Spleen (tissue), 11 donors: ENCODE measurements at regions not wholly inside any gene's neighbourhood (a gene's known extent, or its start where the extent isn't known, plus 50 kb on each side); places are given as distances from the start of the nearest gene placed in this dataset.

Experiments used
- DNase-seq: peaks from one replicate; pipeline ENCODE4 v3.0.0-alpha.2; 2020
- H3K27ac ChIP-seq, 8 donors: fragments of 200-600 bp; sonication (generic) in 7 of 8; 1 replicate in 4 of 8; 2 replicates in 4 of 8; pipeline versions ENCODE4 v1.5.0 to v1.8.0; 2016 to 2021; ENCODE audit warnings: inconsistent platforms in 4 of 8, mild to moderate bottlenecking in 4 of 8, moderate library complexity in 1 of 8
- H3K27me3 ChIP-seq, 7 donors: fragments of 200-600 bp; sonication (generic) in 6 of 7; replicated peaks in 1 of 7; 1 replicate in 4 of 7; 2 replicates in 3 of 7; pipeline versions ENCODE4 v1.5.0 to v1.8.0; 2016 to 2021; ENCODE audit warnings: inconsistent platforms in 3 of 7, mild to moderate bottlenecking in 1 of 7
- H3K36me3 ChIP-seq, 6 donors: fragments of 200-600 bp; sonication (generic) in 5 of 6; 1 replicate in 4 of 6; 2 replicates in 2 of 6; pipeline versions ENCODE4 v1.5.0 to v1.8.0; 2016 to 2021; ENCODE audit warnings: inconsistent platforms in 2 of 6
- H3K4me1 ChIP-seq, 6 donors: fragments of 200-600 bp; sonication (generic) in 5 of 6; 1 replicate in 3 of 6; 2 replicates in 3 of 6; pipeline versions ENCODE4 v1.5.0 to v1.8.0; 2016 to 2021; ENCODE audit warnings: inconsistent platforms in 3 of 6
- H3K4me3 ChIP-seq, 8 donors: fragments of 200-600 bp; sonication (generic) in 7 of 8; 1 replicate in 4 of 8; 2 replicates in 4 of 8; pipeline versions ENCODE4 v1.5.0 to v1.8.0; 2016 to 2021; ENCODE audit warnings: inconsistent platforms in 4 of 8, mild to moderate bottlenecking in 4 of 8, moderate library complexity in 2 of 8
- H3K9me3 ChIP-seq, 8 donors: fragments of 200-600 bp; sonication (generic) in 7 of 8; 1 replicate in 4 of 8; 2 replicates in 4 of 8; pipeline versions ENCODE4 v1.5.0 to v1.8.0; 2016 to 2021; ENCODE audit warnings: inconsistent platforms in 4 of 8
- POLR2A ChIP-seq, 3 donors: fragments of 450-650 bp; IDR thresholded peaks; one replicate each; pipeline ENCODE4 v1.5.1; 2017; ENCODE audit warnings: antibody characterized with exemption in 3 of 3, mild to moderate bottlenecking in 1 of 3
- POLR2AphosphoS5 ChIP-seq, 3 donors: sonication (generic); formaldehyde crosslinking; IDR thresholded peaks; one replicate each; pipeline ENCODE4 v1.5.1; 2017; ENCODE audit warnings: antibody characterized with exemption in 3 of 3
- WGBS, 5 donors: extraction: QIAGEN DNeasy Blood & Tissue Kit in 3 of 5; methylation state at CpG; one replicate each; pipeline versions ENCODE4 v1.1.5 to v1.1.7; 2013 to 2018; 5-methylcytosine and 5-hydroxymethylcytosine counted together
- intact Hi-C: fragments of 100-400 bp; cut with DNase I; formaldehyde crosslinking; loops from one replicate; pipeline ENCODE4 v1.15.0; 2023; ENCODE audit warnings: low total_unique reads
- TF ChIP-seq, protein P1 (sequence below), 11 experiments: fragments of 200-600 bp in 7 of 11; fragments of 450-650 bp in 4 of 11; sonication (generic) in 4 of 11; IDR thresholded peaks in 8 of 11; conservative IDR thresholded peaks in 3 of 11; 1 replicate in 7 of 11; 2 replicates in 4 of 11; pipeline versions ENCODE4 v1.4.0 to v1.8.0; 2016 to 2021; ENCODE audit warnings: antibody characterized with exemption in 11 of 11, inconsistent platforms in 4 of 11, mild to moderate bottlenecking in 1 of 11
- donor health status: healthy with polysubstance abuse.
- donor health status: DM: no; HTN: no; CAD: no; lungs with moderate emphysema.
- donor health status: DM: no; HTN: no; CAD: no.
- donor health status: Bipolar disorder and iron deficiency.
- donor health status: healthy.
- donor health status: DM: no; HTN: no; CAD: no.
- donor health status: DM: yes; HTN: yes; CAD: no.

DNA sequence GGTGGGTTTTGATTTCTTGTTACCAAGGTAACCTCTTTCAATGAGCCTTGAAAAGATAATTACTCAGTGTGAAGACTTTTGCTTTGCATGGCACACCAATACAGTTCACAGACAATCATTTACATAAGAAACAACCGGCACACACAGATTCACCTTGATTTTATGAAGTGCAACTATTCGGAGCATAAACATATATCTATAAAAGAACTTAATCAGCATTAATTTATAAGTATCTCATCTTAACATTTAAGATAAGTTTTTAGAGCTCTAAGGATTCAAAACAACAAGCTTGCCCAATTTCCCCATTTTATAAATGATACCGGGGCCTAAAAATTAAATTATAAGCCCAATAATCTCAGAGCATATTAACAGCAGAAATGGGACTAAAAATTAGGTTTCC lies 85.9 kb upstream of the PCSK2 start:
- WGBS, 5 donors, result 88 to 95% (median 90%) methylated on average over 3 of the region's 3 CpGs
- peaks cover 0 to 33% (median 0%) of the 10 kb centered on the region in 8 donors for H3K9me3 ChIP-seq
- no peaks in the 10 kb centered on the region for H3K4me1 ChIP-seq
- H3K27ac ChIP-seq, result no peak overlapping the region
- no peak overlapping the region for H3K4me3 ChIP-seq
- no peaks in the 10 kb centered on the region for H3K36me3 ChIP-seq
- intact Hi-C loops, result no loop called here
- no peak for TF ChIP-seq POLR2A (IDR thresholded peaks at IDR 0.05)
- TF ChIP-seq, protein P1, sequence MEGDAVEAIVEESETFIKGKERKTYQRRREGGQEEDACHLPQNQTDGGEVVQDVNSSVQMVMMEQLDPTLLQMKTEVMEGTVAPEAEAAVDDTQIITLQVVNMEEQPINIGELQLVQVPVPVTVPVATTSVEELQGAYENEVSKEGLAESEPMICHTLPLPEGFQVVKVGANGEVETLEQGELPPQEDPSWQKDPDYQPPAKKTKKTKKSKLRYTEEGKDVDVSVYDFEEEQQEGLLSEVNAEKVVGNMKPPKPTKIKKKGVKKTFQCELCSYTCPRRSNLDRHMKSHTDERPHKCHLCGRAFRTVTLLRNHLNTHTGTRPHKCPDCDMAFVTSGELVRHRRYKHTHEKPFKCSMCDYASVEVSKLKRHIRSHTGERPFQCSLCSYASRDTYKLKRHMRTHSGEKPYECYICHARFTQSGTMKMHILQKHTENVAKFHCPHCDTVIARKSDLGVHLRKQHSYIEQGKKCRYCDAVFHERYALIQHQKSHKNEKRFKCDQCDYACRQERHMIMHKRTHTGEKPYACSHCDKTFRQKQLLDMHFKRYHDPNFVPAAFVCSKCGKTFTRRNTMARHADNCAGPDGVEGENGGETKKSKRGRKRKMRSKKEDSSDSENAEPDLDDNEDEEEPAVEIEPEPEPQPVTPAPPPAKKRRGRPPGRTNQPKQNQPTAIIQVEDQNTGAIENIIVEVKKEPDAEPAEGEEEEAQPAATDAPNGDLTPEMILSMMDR (IDR thresholded peaks at IDR 0.05 in 8 of 11, conservative IDR thresholded peaks at IDR 0.05 in 3 of 11), result no peak
- no peak for TF ChIP-seq POLR2AphosphoS5 (IDR thresholded peaks at IDR 0.05)
- no peak for DNase-seq
- H3K27me3 ChIP-seq, result no peaks in the 10 kb centered on the region

DNA sequence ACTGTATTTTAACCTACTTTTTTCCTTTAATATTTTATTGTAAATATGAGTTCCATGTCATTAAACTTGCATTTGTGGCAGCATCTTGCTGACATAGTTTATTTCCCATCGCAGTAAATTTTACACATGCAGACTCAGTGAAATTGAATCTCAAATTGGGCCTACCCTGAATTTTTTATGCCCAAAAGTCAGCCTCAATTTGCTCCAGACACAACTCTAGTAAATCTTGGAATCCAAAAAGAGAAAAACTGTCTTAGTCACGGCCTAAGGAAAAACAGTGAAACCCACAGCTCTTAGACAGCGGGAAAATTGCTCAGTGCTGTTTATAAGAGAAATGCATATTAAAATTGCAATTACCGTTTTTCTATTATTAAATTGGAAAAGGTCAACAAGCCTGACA lies 85.3 kb upstream of the PCSK2 start:
- H3K27ac ChIP-seq, result no peak overlapping the region
- WGBS, 5 donors, result 77 to 91% (median 84%) methylated on average over 4 of the region's 4 CpGs
- DNase-seq, result no peak

DNA sequence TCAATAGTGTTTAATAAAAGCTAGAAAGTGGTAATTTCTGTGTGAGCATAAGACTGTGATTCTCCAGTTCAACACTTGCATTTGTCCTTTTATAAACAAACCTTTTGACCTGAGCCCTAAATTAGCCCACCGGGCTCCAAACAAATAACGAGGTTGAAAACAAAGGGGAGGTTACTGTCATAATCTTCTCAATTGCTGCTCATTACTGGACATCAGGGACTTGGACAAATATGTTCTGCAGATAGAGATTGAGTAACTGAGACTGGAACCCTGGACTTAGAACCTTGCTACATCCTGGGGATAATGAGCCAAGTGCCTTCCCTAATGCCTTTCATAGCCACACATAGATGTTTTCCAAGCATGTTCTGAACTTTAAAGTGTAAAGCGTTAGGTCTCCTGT lies 84.2 kb upstream of the PCSK2 start:
- Histone ChIP-seq H3K9me3 (peaks cover 0 to 40% (median 3%) of the 10 kb centered on the region in 8 donors), H3K27ac (no peak overlapping the region), H3K4me3 (no peak overlapping the region), H3K27me3 (no peaks in the 10 kb centered on the region), H3K4me1 (no peaks in the 10 kb centered on the region), H3K36me3 (no peaks in the 10 kb centered on the region)
- WGBS, 5 donors, result 63 to 76% (median 69%) methylated on average over 3 of the region's 3 CpGs
- TF ChIP-seq, protein P1 (IDR thresholded peaks at IDR 0.05 in 8 of 11, conservative IDR thresholded peaks at IDR 0.05 in 3 of 11), result no peak
- TF ChIP-seq POLR2AphosphoS5 (IDR thresholded peaks at IDR 0.05) (no peak), POLR2A (IDR thresholded peaks at IDR 0.05) (no peak)
- no peak for DNase-seq
- intact Hi-C loops, result no loop called here

More for the DNA sequence above, 85.3 kb upstream of the PCSK2 start:
- no peak overlapping the region for H3K4me3 ChIP-seq
- H3K36me3 ChIP-seq, result no peaks in the 10 kb centered on the region
- TF ChIP-seq POLR2A (IDR thresholded peaks at IDR 0.05) (no peak), POLR2AphosphoS5 (IDR thresholded peaks at IDR 0.05) (no peak)
- TF ChIP-seq, protein P1 (IDR thresholded peaks at IDR 0.05 in 8 of 11, conservative IDR thresholded peaks at IDR 0.05 in 3 of 11), result no peak
- intact Hi-C loops, result no loop called here
- no peaks in the 10 kb centered on the region for H3K27me3 ChIP-seq
- no peaks in the 10 kb centered on the region for H3K4me1 ChIP-seq
- H3K9me3 ChIP-seq, result peaks cover 0 to 39% (median 3%) of the 10 kb centered on the region in 8 donors

DNA sequence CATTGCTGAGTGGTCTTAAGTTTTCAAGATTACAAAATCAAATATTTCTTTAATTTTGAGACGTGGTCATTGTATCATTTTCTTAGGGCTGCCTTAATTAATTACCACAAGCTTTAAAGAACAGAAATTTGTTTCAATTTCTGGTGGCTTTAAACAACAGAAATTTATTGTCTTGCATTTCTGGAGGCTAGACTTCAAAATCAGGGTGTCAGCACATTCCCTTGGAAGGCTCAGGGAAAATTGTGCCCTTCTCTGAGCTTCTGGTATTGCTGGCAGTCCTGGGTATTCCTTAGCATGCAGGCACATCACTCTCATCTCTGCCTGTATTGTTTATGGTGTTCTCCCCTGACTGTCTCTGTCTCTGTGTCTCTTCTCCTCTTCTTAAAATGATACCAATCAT lies 76.0 kb upstream of the PCSK2 start:
- WGBS, 5 donors, result 54 to 84% (median 62%) methylated on average over 1 of the region's 1 CpG
- DNase-seq, result no peak
- Histone ChIP-seq H3K4me1 (no peaks in the 10 kb centered on the region), H3K9me3 (peaks cover 0 to 17% (median 2%) of the 10 kb centered on the region in 8 donors), H3K4me3 (no peak overlapping the region), H3K36me3 (no peaks in the 10 kb centered on the region), H3K27me3 (no peaks in the 10 kb centered on the region), H3K27ac (no peak overlapping the region)
- intact Hi-C loops, result no loop called here
- TF ChIP-seq POLR2AphosphoS5 (IDR thresholded peaks at IDR 0.05) (no peak), POLR2A (IDR thresholded peaks at IDR 0.05) (no peak)
- TF ChIP-seq, protein P1 (IDR thresholded peaks at IDR 0.05 in 8 of 11, conservative IDR thresholded peaks at IDR 0.05 in 3 of 11), result no peak
